Lower leg skin (tissue), 4 donors: ENCODE measurements at regions not wholly inside any gene's neighbourhood (a gene's known extent, or its start where the extent isn't known, plus 50 kb on each side); places are given as distances from the start of the nearest gene placed in this dataset.

Experiments
- DNase-seq, 2 donors: peaks; one replicate each; pipeline ENCODE4 v3.0.0-alpha.2; 2019; ENCODE audit warnings: low spot score in 2 of 2
- H3K4me3 ChIP-seq: fragments of 200-600 bp; sonication (generic); 2 replicates; pipeline ENCODE4 v1.5.1; 2017; ENCODE audit warnings: mild to moderate bottlenecking, low read depth; ENCODE audit not compliant: poor library complexity, severe bottlenecking
- CTCF ChIP-seq, 3 donors: fragments of 450-650 bp; IDR thresholded peaks; one replicate each; pipeline ENCODE4 v1.5.1; 2016; ENCODE audit warnings: antibody characterized with exemption in 3 of 3, mild to moderate bottlenecking in 3 of 3, moderate library complexity in 2 of 3
- POLR2A ChIP-seq, 2 donors: fragments of 450-650 bp; IDR thresholded peaks; one replicate each; pipeline ENCODE4 v1.6.1; 2016 to 2017; ENCODE audit warnings: antibody characterized with exemption in 2 of 2, mild to moderate bottlenecking in 1 of 2, moderate library complexity in 1 of 2
- WGBS, 2 donors: methylation state at CpG; one replicate each; pipeline ENCODE4 v1.1.5; 2018; 5-methylcytosine and 5-hydroxymethylcytosine counted together
- intact Hi-C: fragments of 100-400 bp; cut with DNase I; formaldehyde crosslinking; loops from one replicate; pipeline ENCODE4 v1.15.0; 2023; ENCODE audit warnings: low total_unique reads

DNA sequence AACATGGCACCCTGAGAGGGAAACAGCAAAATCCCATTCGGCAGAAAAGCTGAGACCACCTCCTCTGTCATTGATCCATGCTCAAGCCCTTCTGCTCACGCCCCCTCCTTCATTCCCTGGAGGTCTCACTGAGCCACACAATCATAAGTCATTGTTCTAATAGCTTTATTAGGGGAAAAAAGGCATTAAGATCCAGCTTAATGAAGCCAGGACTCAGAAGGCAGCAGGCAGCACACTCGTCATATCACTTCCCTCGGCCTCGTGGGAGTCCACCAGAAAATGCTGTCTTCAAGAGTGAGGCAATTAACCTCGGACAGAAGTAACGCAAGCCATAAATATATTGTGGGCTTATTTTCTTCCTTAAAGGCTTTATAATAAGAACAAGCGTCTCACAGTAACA, 153.9 kb upstream of the PPP2R3A start:
- no peak overlapping the region for H3K4me3 ChIP-seq
- 60 to 74% methylated on average over 8 of the region's 8 CpGs for WGBS, 2 donors
- no peak for TF ChIP-seq POLR2A (IDR thresholded peaks at IDR 0.05)
- TF ChIP-seq CTCF (IDR thresholded peaks at IDR 0.05), result no peak
- no peak for DNase-seq
- intact Hi-C loops, result no loop called here

DNA sequence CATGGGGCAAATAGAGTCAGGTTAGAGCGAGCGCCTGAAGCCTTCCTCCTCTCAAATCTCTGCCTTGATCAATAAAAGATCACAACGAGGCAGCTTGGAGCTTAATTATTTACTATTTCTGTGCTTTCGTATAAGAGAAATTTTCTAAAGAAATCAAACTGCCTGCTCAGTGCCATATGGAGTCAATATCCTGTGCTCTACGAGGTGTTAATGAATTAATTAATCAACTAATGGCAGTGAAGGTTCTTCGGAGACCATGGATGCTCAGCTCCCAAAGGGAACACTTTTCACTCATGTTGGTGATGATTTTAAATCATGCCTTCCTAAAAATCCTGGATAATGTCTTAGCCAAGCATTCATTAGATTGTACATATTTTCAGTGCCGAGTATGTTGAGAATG, 153.5 kb upstream of the PPP2R3A start:
- intact Hi-C loops, result no loop called here
- no peak for TF ChIP-seq POLR2A (IDR thresholded peaks at IDR 0.05)
- TF ChIP-seq CTCF (IDR thresholded peaks at IDR 0.05), result no peak
- no peak overlapping the region for H3K4me3 ChIP-seq
- no peak for DNase-seq
- 67 to 68% methylated on average over 7 of the region's 7 CpGs for WGBS, 2 donors

GRCh38 chr3:135834465-135834864, 131.1 kb upstream of the PPP2R3A start:
- intact Hi-C loops, result no loop called here
- TF ChIP-seq POLR2A (IDR thresholded peaks at IDR 0.05) (no peak), CTCF (IDR thresholded peaks at IDR 0.05) (no peak)
- no peak overlapping the region for H3K4me3 ChIP-seq

DNA sequence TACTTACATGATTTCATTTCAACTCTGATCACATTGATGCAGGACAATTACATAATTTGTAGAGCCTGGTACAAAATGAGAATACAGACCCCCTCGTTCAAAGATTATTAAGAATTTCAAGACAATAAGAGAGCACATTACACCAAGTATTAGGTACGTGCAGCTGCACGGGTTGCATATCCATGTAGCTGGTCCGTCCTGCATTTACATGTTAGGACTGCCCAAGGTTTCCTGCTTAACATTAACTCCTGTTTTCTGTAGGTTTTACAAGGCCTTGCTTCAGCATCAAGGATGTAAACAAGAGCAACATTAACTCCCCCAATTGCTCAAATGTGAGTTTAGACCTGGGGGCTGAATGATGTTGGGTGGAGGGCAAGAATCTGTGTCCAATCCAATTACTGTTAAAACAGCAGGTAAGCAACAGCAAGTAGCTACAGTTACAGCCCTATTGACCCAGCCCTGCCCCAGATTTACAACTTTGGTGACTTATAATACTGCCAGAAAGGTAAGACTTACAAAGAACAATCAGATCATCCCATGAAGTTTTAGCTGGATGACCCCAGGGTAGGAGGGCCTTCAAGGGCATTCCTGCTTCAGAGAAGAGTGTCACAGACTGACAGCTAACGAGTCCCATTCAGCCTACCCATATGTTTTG, 127.4 kb upstream of the PPP2R3A start:
- H3K4me3 ChIP-seq, result no peak overlapping the region
- no peak for TF ChIP-seq CTCF (IDR thresholded peaks at IDR 0.05)
- no peak for TF ChIP-seq POLR2A (IDR thresholded peaks at IDR 0.05)
- intact Hi-C loops, result no loop called here
- 78 to 81% methylated on average over 5 of the region's 5 CpGs for WGBS, 2 donors
- no peak for DNase-seq

More at GRCh38 chr3:135834465-135834864, 131.1 kb upstream of the PPP2R3A start:
- DNase-seq, result no peak

DNA sequence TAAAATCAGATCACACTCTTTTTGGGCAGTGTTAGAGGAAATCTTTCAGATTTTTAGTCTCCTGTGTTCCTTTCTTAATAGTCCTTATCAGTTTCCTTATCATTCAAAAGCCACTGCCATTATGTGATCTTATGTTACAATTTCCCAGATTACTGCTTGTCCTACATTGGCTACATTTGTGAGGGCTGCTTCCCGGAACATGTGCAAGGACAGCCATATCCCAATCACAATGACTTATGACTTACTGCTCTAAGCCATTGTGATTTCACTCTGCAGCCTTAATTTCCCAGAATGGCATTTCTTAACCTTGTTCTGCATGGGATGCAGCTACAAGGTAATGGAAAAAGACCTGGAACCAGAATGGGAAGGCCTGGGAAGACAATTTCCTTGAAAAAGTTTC, 125.1 kb upstream of the PPP2R3A start:
- TF ChIP-seq CTCF (IDR thresholded peaks at IDR 0.05), result no peak
- 72 to 76% methylated on average over 1 of the region's 1 CpG for WGBS, 2 donors
- no peak overlapping the region for H3K4me3 ChIP-seq
- DNase-seq, result no peak
- intact Hi-C loops, result no loop called here

GRCh38 chr3:135844386-135844785, 121.1 kb upstream of the PPP2R3A start:
- intact Hi-C loops, result no loop called here
- no peak for DNase-seq
- no peak for TF ChIP-seq POLR2A (IDR thresholded peaks at IDR 0.05)
- no peak for TF ChIP-seq CTCF (IDR thresholded peaks at IDR 0.05)
- no peak overlapping the region for H3K4me3 ChIP-seq
